OCI-LY3 (cell line): ENCODE measurements at regions not wholly inside any gene's neighbourhood (a gene's known extent, or its start where the extent isn't known, plus 50 kb on each side); places are given as distances from the start of the nearest gene placed in this dataset.

Source experiments
- CTCF ChIP-seq: fragments of 200-600, 300-600 bp; sonication (generic); IDR thresholded peaks from 2 replicates; pipeline ENCODE4 v1.5.1; 2014; ENCODE audit warnings: antibody characterized with exemption, low read length, low read depth
- EZH2phosphoT487 ChIP-seq: fragments of 200-600 bp; shearing (Covaris generic); IDR thresholded peaks from 2 replicates; pipeline ENCODE4 v1.6.1; 2018; ENCODE audit warnings: antibody characterized with exemption, mixed run types, low read depth

- TF ChIP-seq CTCF (no peak), EZH2phosphoT487 (no peak)
These were observed 1537.4 kb downstream of the SLITRK1 start for GRCh38 chr13:82344867-82345266.
